ENCODE measurements at regions not wholly inside any gene's neighbourhood (a gene's known extent, or its start where the extent isn't known, plus 50 kb on each side); places are given as distances from the start of the nearest gene placed in this dataset.

DNA sequence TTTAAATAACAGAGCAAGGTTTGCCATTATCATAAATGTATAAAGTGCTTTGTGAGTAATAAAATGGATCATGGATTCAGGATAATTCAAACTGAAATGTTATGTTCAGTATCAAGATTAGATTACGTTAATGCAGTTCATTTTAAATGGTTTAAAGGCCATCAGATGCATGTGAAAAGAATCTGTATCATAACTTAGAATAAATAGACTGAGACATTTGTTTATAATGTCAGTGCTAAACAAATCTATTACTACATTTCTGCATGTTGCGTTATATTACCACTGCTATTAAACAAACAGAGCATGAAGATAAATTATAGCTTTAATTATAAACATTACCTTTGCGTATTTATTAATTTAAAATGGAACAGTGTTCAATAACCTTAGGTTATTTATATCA is 160.2 kb downstream of the TOX3 start:
- TF ChIP-seq, protein P1, sequence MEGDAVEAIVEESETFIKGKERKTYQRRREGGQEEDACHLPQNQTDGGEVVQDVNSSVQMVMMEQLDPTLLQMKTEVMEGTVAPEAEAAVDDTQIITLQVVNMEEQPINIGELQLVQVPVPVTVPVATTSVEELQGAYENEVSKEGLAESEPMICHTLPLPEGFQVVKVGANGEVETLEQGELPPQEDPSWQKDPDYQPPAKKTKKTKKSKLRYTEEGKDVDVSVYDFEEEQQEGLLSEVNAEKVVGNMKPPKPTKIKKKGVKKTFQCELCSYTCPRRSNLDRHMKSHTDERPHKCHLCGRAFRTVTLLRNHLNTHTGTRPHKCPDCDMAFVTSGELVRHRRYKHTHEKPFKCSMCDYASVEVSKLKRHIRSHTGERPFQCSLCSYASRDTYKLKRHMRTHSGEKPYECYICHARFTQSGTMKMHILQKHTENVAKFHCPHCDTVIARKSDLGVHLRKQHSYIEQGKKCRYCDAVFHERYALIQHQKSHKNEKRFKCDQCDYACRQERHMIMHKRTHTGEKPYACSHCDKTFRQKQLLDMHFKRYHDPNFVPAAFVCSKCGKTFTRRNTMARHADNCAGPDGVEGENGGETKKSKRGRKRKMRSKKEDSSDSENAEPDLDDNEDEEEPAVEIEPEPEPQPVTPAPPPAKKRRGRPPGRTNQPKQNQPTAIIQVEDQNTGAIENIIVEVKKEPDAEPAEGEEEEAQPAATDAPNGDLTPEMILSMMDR (IDR thresholded peaks at IDR 0.05; ENCODE audit: unreplicated experiment), result no peak
- intact Hi-C loops (cut with micrococcal nuclease), result no loop called here
- H3K4me1 Mint-ChIP-seq (ENCODE audit: insufficient read depth, unreplicated experiment), result peaks cover 6% of the 10 kb centered on the region
- no peaks in the 10 kb centered on the region for H3K36me3 Mint-ChIP-seq (ENCODE audit: insufficient read depth, unreplicated experiment)
- no TSS peak for BruUV-seq (replicated peaks)
- DNase-seq (ENCODE audit: unreplicated experiment), result no peak
- ChIA-PET POLR2A (no interaction called here), CTCF (no interaction called here)
- H3K27me3 Mint-ChIP-seq (ENCODE audit: insufficient read depth, unreplicated experiment), result peaks cover 15% of the 10 kb centered on the region
- H3K27ac Mint-ChIP-seq (ENCODE audit: low read depth, unreplicated experiment), result no peak overlapping the region
- H3K4me3 Mint-ChIP-seq (ENCODE audit: unreplicated experiment), result no peak overlapping the region
- peaks cover 20% of the 10 kb centered on the region for H3K9me3 Mint-ChIP-seq (ENCODE audit: unreplicated experiment)

DNA sequence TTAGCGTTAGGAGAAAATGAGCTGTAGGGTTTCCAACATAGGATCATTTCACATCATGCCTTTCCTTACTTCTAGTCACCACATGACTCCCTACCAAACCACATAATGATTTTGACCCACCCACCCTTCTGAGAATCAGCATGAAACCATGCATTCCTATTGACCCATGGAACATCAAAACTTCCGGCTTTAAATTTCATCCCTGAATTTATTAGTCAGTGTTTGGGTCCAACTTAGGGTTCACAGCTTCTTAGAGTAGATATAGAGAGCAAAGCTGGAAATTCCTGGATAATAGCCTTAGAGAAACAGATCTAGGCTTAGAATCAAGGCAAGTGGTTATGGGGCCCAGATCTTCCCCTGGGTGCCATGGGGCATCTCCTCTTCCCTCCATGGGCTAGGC is 162.6 kb downstream of the TOX3 start:
- POLR2A ChIA-PET, result no interaction called here
- H3K9me3 Mint-ChIP-seq (ENCODE audit: unreplicated experiment), result peaks cover 13% of the 10 kb centered on the region

DNA sequence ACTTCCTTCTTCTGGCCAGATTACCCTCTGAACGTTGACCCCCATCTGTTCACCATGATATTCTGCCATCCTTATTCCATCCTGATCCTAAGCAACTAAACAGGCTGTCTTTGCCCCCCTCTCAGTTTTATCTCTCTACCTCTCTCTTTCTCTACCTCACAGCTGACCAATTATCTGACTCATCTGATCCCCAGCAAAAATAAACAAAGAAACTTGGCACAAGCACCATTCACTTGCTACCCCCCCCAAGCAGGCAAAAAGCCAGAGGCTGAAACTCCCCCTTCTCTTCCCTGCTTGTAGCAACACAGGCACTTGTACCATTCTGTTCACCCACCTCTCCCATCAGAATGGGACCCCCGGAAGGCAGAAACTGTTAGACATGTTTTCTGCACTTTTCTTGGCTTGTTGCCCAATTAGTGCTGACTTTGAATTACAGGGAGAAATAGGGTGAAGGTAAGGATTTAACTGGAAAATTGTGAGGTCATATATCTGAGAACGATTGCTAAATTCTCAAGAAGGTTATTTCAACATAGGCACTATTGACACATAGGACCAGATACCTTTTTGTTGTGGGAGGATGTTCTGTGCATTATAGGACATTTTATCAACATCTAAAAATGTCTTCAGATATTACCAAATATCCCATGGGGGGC is 163.2 kb downstream of the TOX3 start:
- TF ChIP-seq, protein P1 (IDR thresholded peaks at IDR 0.05; ENCODE audit: unreplicated experiment), result no peak
- Mint-ChIP-seq H3K36me3 (ENCODE audit: insufficient read depth, unreplicated experiment) (no peaks in the 10 kb centered on the region), H3K9me3 (ENCODE audit: unreplicated experiment) (peaks cover 8% of the 10 kb centered on the region), H3K4me3 (ENCODE audit: unreplicated experiment) (no peak overlapping the region), H3K4me1 (ENCODE audit: insufficient read depth, unreplicated experiment) (peaks cover 6% of the 10 kb centered on the region), H3K27ac (ENCODE audit: low read depth, unreplicated experiment) (no peak overlapping the region), H3K27me3 (ENCODE audit: insufficient read depth, unreplicated experiment) (peaks cover 4% of the 10 kb centered on the region)
- peak; percentile 47 for DNase-seq (ENCODE audit: unreplicated experiment)
- ChIA-PET POLR2A (no interaction called here), CTCF (interaction anchor here (0.7 to 1.1 kb wide), 2 partner anchors 18 to 528 kb away, joined by 3 read pairs; no protein-coding TSS in a partner anchor)
- BruUV-seq (replicated peaks), result no TSS peak
- intact Hi-C loops (cut with micrococcal nuclease), result no loop called here

More for the DNA sequence above, 162.6 kb downstream of the TOX3 start:
- CTCF ChIA-PET, result interaction anchor here (1.1 kb wide), 1 partner anchor 18 kb away, joined by 3 read pairs; no protein-coding TSS in a partner anchor
- H3K4me3 Mint-ChIP-seq (ENCODE audit: unreplicated experiment), result no peak overlapping the region
- no TSS peak for BruUV-seq (replicated peaks)
- TF ChIP-seq, protein P1 (IDR thresholded peaks at IDR 0.05; ENCODE audit: unreplicated experiment), result no peak
- intact Hi-C loops (cut with micrococcal nuclease), result no loop called here
- H3K27ac Mint-ChIP-seq (ENCODE audit: low read depth, unreplicated experiment), result no peak overlapping the region
- H3K36me3 Mint-ChIP-seq (ENCODE audit: insufficient read depth, unreplicated experiment), result no peaks in the 10 kb centered on the region
- H3K4me1 Mint-ChIP-seq (ENCODE audit: insufficient read depth, unreplicated experiment), result peaks cover 6% of the 10 kb centered on the region
- H3K27me3 Mint-ChIP-seq (ENCODE audit: insufficient read depth, unreplicated experiment), result peaks cover 10% of the 10 kb centered on the region
- no peak for DNase-seq (ENCODE audit: unreplicated experiment)

DNA sequence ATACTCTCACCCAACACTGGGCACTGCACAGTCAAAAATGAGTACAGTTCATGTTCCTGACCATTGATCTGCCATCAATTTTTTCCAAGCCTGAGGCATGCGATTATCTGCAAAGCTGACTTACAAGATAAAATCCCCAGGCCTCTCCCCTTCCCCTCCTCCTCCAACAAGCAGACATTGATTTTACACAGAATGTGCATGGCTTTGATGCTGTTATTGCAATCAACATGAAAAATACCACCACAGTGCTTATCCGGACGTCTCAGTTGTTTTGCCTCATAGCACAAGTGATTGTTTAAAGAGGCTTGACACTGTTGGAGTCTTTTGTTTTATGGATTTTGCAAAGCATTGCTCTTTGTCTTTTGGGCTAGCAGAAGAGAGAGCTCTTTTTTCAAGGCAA is 163.8 kb downstream of the TOX3 start:
- H3K4me3 Mint-ChIP-seq (ENCODE audit: unreplicated experiment), result no peak overlapping the region
- peaks cover 11% of the 10 kb centered on the region for H3K9me3 Mint-ChIP-seq (ENCODE audit: unreplicated experiment)
- H3K27me3 Mint-ChIP-seq (ENCODE audit: insufficient read depth, unreplicated experiment), result no peaks in the 10 kb centered on the region
- ChIA-PET POLR2A (no interaction called here), CTCF (interaction anchor here (0.7 kb wide), 1 partner anchor 529 kb away, joined by 3 read pairs; no protein-coding TSS in a partner anchor)
- H3K36me3 Mint-ChIP-seq (ENCODE audit: insufficient read depth, unreplicated experiment), result no peaks in the 10 kb centered on the region
- TF ChIP-seq, protein P1 (IDR thresholded peaks at IDR 0.05; ENCODE audit: unreplicated experiment), result no peak
- H3K4me1 Mint-ChIP-seq (ENCODE audit: insufficient read depth, unreplicated experiment), result peaks cover 6% of the 10 kb centered on the region
- no peak for DNase-seq (ENCODE audit: unreplicated experiment)
- H3K27ac Mint-ChIP-seq (ENCODE audit: low read depth, unreplicated experiment), result no peak overlapping the region
- intact Hi-C loops (cut with micrococcal nuclease), result no loop called here
- no TSS peak for BruUV-seq (replicated peaks)
